ENCODE measurements at regions not wholly inside any gene's neighbourhood (a gene's known extent, or its start where the extent isn't known, plus 50 kb on each side); places are given as distances from the start of the nearest gene placed in this dataset.

- no peak for TF ChIP-seq CTCF (conservative IDR thresholded peaks at IDR 0.05; ENCODE audit: control insufficient read depth, insufficient read depth, low read depth, low read length)
- DNase-seq (ENCODE audit: low read depth) = no peak
- no peak overlapping the region for H3K4me3 ChIP-seq (ENCODE audit: control insufficient read depth, low read depth, low read length)
Observed at GRCh38 chrX:118249146-118249545, 96.8 kb upstream of the WDR44 start.

DNA sequence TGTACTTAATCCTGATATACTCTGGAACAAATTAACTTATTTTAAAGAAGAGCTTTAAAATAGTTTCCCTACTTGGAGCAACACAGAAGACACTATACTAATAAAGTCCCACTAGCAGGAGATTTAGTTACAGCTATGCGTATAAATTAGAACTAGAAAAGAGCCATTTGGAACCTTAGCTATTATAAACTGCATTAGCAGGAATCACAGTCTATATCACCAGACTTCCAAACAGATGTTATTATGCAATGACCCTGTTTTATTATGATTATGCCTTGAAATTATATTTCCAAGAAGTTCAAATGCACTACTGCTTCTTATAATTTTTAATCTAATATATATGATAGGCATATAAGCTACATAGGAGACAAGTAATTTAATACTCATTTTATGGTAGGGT, 95.5 kb upstream of the WDR44 start:
- DNase-seq (ENCODE audit: low read depth) = no peak
- H3K4me3 ChIP-seq (ENCODE audit: control insufficient read depth, low read depth, low read length) = no peak overlapping the region
- no peak for TF ChIP-seq CTCF (conservative IDR thresholded peaks at IDR 0.05; ENCODE audit: control insufficient read depth, insufficient read depth, low read depth, low read length)

DNA sequence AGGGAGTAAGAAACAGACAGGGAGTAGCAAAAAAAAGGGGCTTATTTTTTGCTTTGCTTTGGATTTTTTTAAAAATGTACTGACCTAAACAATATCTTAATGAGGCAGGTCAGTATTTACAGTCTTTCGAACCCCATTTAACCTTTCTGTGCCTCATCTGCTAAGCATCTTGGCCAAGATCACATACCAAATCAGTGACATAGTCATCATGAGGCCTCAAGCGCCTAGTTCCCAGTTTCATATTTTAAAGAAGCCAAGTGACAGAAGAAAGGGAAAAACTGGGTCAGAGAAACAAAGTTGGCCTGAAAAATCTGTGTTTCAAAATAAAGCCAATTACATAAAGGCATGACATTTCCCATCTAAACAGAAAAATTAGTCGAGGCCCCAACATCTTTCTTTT, 94.6 kb upstream of the WDR44 start:
- TF ChIP-seq CTCF (conservative IDR thresholded peaks at IDR 0.05; ENCODE audit: control insufficient read depth, insufficient read depth, low read depth, low read length) = no peak
- H3K4me3 ChIP-seq (ENCODE audit: control insufficient read depth, low read depth, low read length) = no peak overlapping the region
- DNase-seq (ENCODE audit: low read depth) = peak; percentile 67

DNA sequence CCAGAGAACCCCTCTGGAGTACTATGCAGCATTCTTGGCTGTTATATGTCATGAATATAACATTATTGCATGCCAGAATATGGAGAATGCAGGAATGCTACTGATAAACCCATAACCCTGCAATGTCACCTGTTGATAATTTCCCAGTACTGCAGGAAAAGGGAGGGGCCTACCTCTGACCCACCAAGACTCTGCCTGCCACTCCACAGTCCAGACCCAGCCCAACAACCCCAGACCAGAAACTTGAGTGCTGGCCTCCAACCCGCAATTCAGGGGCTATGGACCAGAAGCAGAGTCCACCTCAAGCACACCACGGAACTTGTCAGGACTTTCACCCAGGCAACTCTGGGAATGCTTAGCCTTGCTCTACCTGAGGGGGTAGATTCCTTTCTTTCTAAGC, 92.9 kb upstream of the WDR44 start:
- H3K4me3 ChIP-seq (ENCODE audit: control insufficient read depth, low read depth, low read length) = no peak overlapping the region
- TF ChIP-seq CTCF (conservative IDR thresholded peaks at IDR 0.05; ENCODE audit: control insufficient read depth, insufficient read depth, low read depth, low read length) = no peak
- DNase-seq (ENCODE audit: low read depth) = no peak

GRCh38 chrX:118254611-118255010, 91.3 kb upstream of the WDR44 start:
- peak; percentile 71 for TF ChIP-seq CTCF (conservative IDR thresholded peaks at IDR 0.05; ENCODE audit: control insufficient read depth, insufficient read depth, low read depth, low read length)
- DNase-seq (ENCODE audit: low read depth) = peak; percentile 60
- no peak overlapping the region for H3K4me3 ChIP-seq (ENCODE audit: control insufficient read depth, low read depth, low read length)

GRCh38 chrX:118255921-118256320, 90.0 kb upstream of the WDR44 start:
- no peak for TF ChIP-seq CTCF (conservative IDR thresholded peaks at IDR 0.05; ENCODE audit: control insufficient read depth, insufficient read depth, low read depth, low read length)
- H3K4me3 ChIP-seq (ENCODE audit: control insufficient read depth, low read depth, low read length) = no peak overlapping the region
- DNase-seq (ENCODE audit: low read depth) = no peak

- no peak overlapping the region for H3K4me3 ChIP-seq (ENCODE audit: control insufficient read depth, low read depth, low read length)
- TF ChIP-seq CTCF (conservative IDR thresholded peaks at IDR 0.05; ENCODE audit: control insufficient read depth, insufficient read depth, low read depth, low read length) = no peak
- DNase-seq (ENCODE audit: low read depth) = no peak
Observed at GRCh38 chrX:118257781-118258180, 88.1 kb upstream of the WDR44 start.
